ENCODE measurements at regions not wholly inside any gene's neighbourhood (a gene's known extent, or its start where the extent isn't known, plus 50 kb on each side); places are given as distances from the start of the nearest gene placed in this dataset.
"Not testable (repeated sequence)": the region's sequence is repeated elsewhere in the genome, so short reads cannot be mapped to it uniquely, and the experiment has no call there.

DNA sequence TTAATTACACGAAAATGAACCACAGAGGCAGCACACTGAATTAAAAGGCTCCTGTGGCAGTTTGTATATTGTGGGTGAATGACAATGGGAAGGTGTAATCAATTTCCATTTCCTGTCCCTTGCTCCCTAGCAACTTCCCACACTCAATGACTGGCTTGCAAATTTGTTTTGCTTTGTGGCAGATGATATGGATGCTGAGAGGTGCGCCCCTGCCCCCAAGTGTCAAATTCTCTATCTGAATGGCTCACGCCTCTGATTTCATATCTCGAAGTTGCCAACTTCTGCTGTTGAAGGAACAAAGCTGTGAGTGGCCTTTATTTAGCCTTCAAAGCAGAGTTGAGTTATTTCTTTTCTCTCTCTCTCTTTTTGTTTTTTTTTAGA is 86.0 kb downstream of the FOXD2 start:
- no peak for DNase-seq

DNA sequence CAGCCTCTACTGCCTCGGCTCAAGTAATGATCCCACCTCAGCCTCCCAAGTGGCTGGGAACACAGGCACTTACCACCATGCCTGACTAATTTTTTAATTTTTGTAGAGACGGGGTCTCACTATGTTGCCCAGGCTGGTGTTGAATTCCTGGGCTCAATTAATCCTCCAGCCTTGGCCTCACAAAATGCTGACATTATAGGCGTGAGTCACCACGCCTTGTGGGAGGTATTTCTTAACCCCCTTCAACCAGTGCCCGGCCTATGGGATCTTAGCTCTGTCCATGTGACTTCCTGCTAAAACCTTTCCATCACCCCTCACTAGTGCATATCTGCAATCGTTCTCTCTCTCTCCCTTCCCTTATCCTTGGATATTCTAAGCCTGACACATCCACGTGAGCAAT is 86.4 kb downstream of the FOXD2 start:
- DNase-seq: no peak

DNA sequence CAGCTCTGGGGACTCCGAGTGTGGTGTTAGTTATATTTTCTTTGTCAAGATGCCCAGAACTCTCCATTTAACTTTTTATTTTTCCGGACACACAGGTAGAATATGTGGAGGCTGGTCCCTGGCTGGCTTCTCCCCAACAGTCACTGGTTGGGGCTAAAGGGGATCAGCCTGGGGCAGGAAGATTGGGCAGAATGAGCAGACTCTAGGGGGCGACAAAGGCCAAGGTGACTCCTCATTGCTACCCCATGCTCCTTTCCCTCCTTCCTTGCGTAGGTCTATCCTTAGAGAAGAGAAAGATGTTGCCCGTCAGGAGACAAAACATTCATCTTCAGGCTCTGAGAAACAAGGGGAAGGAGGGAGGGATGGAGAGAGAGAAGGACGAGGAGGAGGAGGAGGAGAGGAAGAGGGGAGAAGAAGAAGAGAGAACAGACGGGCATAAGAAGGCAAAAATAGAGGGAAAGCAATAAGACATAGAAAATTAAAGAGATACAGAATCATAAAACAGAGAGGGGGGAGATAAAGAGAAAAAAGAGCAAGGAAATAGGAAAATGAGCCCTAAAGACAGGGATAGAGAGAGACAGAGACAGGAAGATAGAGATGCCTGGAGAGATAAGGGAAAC is 89.9 kb downstream of the FOXD2 start:
- DNase-seq: no peak

DNA sequence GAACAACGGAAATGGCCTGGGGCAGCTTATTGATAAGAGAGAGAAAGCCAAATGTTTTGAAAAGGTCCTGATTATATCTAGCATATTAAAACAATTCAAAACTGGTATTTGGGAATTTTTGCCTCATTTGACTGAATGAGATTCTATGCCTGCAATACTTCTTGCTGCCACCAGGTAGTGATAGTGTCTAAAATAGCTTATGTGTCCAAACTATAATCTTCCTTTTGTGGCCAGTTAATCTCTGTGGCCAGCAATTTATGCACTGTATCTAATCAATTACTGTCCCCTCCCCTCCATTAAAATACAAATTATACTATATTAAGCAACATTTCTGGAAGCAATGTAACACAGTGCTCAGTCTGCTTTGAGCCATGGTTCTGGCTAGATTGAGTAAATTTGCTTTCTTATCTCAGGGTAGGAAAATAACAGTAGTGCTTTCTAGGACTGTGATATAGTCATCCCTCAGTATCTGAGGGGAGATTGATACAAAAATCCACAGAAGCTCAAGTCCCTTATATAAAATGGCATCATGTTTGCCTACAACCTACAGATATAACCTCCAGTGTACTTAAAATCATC is 91.8 kb downstream of the FOXD2 start:
- no peak for DNase-seq

DNA sequence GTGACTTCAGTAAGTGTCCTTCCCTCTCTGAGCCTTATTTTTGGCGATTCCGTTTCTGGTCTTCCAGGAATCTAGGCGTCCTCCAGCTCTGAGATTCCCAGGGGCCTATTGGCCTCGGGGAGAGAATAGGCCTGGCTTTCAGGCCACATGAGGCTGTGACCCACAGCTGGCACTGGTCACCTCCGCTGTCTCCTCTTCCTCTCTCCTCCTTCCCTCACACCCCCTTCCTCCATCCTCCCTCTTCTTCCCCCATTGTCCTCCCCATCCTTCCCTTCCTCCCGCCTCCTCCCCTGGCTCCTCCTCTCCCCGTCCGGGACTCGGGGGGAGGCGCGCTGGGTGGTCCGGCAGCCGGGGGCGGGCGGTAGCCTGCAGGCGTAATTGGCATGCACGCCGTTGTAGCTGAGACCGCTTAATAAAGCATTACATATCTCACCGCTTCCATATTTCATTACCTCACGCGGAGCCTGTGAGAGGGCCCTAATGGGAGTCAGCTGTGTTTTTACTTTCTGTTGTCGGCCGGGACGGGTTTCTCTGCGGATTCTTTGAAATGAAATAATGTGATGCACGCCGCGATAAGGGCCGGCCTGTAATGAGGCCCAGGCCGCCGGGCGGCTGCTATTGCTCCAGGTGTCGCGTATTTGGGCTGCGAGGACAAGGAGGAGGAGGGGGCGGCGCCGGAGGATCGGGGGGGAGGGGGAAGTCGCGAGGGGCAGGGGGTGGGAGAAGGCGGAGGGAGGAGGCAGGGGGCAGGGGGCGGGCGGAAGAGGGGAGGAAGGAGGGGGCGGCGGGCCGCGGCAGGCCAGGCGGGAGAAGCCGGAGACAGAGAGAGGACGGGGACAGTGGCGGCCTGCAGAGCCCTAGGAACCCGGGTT is 95.3 kb downstream of the FOXD2 start:
- DNase-seq: no peak

DNA sequence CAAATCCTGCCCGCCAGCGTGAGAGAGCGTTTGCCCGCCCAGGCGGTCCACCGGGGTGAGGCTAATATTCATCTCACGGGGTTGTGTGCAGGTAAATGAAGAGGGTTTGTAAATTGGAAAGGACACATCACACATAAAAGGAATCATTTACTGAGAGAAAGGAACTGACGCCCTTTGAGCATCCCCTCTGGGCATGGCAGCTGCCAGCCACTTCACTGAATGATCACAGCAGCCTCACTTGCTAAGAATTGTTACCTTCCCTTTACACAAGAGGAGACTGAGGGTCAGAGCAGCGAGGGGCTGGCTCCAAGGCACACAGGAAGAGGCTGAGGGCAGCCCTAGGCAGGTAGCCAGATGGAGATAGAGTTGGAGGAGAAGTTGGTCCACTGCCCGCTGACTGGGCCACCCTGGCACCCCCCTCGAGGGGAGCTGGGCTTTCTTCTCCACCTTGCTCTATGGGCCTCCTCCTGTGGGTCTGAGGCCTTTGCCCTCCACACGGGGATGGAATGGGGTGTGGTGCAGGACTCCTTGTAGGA is 96.0 kb downstream of the FOXD2 start:
- DNase-seq: no peak

DNA sequence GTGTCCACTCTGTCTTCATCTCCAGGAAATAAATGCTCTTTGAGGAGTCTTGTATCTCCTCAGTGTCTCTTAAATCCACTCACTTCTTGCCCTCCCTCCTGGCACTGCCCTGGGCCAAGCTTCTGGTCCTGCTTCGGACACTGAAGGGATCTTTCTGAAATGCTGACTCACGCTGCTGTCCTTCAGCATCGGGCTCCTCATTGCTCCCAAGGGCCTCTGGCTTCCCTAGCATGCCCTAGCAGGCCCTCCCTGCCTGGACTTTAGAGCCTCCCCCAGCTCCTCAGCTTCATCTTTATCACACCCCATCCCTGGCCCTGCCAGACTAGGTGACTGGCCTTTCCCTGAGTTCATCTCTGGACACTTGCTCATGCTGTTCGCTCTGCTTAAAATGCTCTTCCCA is 96.6 kb downstream of the FOXD2 start:
- DNase-seq: no peak

DNA sequence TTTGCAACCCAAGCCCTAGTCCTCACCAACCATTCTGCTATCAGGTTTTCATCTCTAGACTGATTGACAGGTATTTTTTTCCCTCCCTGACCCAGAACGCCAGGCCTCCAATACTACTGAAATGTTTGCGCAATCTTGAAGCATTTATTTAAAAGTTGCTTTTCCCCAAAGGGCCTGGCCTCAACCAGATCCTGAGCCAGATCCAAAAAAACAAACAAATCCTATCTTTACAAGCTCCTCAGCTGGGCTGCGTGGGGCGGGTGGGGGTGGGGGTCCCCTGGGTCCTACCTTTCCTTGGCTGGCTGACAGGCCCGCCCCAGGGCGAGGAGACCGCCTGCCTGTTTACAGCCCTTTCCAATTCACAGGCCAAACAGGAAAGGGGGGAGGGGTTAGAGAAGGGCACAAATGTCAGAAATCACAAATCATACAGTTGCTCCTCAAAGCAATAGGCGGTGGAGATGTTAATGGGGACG is 98.8 kb downstream of the FOXD2 start:
- no peak for DNase-seq

DNA sequence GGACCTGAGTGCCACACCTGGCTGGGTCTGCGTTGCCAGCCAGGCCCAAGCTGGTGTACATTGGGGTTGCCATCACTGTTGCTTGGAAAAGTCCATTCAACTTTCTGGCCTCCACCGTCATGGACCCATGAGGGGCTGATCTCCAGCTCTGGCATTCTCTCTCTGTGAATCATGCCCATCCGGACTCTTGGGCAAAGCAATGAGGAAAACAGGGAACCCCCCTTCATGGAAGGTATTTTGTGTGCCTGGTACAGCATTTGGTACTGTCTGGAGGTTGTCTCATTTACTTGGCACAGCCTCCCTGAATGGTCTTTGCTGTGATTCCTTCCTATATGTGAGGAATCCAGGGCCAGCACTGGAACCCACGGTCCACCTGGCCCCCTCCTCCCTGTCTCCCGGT is 99.4 kb downstream of the FOXD2 start:
- DNase-seq: no peak

DNA sequence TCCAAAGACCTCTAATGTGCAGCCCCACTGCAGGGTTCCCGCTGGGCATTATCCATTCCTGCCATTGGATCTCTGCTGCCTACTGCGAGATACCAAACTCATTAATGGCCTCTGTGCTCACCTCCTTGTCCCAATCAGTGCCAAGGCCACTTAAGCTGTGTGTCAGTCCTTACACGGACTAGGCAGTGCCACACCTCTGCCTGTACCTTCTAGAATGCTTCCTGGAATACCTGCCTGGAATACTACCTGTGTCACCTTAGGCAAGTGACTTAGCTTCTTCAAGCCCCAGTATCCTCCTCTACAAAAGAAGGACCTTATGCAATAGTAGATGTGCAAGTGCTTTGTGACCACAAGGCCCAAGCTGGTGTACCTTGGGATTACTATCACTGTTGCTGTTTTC is 100.1 kb downstream of the FOXD2 start:
- DNase-seq: no peak

DNA sequence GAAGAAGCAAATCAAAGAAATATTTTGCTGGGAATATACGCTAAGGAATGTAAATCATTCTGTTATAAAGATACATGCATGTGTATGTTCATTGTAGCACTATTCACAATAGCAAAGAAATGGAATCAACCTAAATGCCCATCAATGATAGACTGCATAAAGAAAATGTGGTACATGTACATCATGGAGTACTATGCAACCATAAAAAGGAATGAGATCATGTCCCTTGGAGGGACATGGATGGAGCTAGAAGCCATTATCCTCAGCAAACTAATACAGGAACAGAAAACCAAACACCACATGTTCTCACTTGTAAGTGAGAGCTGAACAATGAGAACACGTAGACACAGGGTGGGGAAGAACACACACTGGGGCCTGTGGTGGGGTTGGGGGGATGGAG is 100.7 kb downstream of the FOXD2 start:
- not testable (repeated sequence) for DNase-seq

DNA sequence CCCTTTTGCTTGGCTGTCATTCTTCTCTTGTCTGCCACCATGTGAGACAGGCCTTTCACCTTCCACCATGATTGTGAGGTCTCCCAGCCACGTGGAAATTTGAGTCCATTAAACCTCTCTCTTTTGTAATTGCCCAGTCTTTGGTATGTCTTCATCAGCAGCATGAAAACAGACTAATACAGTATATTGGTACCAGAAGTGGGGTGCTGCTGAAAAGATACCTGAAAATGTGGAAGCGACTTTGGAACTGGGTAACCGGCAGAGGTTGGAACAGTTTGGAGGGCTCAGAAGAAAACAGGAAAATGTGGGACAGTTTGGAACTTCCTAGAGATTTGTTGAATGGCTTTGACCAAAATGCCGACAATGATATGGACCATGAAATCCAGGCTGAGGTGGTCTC is 103.9 kb downstream of the FOXD2 start:
- not testable (repeated sequence) for DNase-seq

DNA sequence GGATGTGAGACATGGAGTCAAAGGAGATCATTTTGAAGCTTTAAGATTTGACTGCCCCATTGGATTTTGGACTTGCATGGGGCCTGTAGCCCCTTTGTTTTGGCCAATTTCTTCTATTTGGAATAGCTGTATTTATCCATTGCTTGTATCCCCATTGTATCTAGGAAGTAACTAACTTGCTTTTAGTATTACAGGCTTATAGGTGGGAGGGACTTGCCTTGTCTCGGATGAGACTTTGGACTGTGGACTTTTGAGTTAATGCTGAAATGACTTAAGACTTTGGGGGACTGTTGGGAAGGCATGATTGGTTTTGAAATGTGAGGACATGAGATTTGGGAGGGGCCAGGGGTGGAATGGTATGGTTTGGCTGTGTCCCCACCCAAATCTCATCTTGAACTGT is 105.2 kb downstream of the FOXD2 start:
- DNase-seq: not testable (repeated sequence)

DNA sequence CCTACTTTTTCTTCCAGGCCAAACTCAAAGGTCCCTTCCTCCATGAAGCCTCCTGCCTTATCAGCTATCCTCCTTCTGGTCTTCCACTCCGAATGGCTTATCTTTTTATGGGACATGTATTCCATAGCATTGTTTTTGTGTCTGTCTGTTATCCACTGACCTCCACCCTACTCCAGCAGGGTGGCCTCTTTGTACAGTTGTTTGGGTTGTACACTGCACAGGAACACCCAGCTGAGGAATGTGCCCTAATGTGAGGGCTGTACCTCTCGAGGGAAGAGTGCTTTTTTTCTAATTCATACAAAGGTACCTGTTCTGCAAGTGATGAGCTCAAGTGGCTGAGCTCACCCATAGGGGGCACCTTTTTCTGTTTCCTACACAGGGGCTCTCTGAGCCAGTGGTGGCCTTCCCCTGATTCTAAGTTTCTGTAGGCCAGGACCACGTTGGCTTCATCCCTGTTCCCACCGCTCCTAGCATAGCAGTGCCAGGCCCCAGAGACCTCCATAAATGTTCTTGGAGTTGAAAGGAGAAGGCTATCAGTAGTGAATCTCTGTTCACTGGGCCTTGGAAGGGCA is 108.2 kb downstream of the FOXD2 start:
- DNase-seq: no peak

DNA sequence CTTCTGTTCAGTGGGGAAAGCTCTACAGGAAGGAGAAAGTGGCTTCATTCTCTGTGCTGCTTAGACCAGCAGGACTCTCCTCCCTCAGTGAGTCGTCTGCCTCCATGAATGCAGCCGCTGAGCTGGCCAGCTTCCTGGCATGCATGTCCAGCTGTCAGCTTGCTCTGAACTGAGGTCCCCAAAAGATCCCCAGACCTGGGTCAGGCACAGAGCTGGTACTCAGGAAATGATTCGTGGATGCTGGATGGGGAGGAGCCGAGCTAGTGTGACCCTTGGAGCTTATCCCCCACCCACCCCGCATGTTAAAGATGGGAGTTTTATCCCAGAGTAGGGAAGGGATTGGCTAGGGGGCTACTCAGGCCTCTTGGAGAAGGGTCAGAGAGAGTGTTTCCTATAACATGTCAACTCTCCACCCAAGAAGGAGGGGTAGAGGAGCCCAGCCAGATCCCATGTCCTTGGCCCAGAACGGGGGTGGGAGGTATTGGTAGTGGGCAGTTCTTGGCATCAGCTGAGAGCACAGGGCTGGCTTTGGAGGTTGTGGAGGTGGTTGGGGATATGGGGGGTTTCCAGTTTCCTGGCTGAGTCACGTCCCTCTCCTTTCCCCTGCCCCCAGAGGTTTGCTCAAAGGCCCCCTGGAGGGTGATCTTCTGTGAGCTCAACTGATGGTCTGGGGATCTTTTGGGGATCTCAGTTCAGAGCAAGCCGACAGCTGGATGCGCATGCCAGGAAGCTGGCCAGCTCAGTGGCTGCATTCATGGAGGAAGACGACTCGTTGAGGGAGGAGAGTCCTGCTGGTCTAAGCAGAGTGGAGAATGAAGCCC is 110.1 kb downstream of the FOXD2 start:
- DNase-seq: no peak

DNA sequence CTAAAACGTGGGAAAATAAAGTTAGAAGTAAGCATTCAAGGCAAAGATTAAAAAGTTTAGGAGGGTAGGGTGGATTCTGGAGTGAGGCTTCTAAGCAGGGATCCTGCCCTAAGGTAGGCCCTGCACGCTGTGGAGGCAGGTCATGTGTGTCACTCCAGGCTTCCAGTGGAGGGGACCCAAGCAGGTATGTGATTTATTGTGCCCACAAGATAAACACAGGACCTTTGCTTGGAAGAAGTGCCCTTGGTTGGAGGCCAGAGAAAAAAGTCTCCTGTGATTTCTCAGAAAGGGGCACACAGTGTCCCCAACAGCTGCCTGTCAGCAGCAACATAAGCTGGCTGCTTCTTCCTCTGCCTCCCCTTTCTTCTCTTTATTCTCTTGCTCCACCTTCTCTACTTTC is 110.8 kb downstream of the FOXD2 start:
- no peak for DNase-seq

DNA sequence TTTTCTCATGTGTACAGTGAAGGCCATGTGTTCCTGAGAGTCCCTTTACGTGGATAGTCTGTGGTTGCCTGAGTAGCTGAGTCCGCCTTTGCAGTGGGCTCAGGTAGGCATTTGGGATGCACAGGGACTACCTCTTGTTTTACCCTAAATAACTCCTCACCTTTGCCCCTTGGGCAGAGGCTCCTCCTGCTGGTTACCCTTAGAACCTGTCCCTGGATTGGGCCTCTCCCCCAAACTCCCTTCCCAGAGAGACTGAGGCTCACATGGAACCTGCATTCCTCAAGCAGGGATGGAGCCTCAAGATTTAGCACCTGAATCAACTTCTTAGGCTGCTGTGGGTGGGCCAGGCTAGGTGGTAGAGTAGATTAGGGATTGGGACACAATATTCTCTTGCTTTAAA is 111.7 kb downstream of the FOXD2 start:
- DNase-seq: no peak

DNA sequence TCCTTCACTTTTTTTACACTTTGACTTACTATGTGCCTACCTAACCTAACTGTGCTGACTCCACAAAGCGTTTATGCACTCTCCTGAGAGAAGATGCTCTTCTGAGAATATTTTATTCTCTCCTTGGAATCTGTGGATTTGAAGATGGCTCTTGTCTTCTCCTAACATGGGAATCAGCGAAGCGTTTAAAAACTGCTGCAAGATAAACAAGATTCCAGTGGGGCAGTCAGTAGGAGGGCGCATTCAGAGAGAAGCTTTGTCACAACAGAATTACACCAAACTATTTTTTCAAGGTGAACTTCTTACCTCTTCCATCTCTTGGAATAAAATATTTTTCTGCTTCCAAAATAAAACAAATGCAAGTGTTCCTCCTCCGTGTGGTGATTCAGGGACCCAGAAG is 113.1 kb downstream of the FOXD2 start:
- DNase-seq: no peak

DNA sequence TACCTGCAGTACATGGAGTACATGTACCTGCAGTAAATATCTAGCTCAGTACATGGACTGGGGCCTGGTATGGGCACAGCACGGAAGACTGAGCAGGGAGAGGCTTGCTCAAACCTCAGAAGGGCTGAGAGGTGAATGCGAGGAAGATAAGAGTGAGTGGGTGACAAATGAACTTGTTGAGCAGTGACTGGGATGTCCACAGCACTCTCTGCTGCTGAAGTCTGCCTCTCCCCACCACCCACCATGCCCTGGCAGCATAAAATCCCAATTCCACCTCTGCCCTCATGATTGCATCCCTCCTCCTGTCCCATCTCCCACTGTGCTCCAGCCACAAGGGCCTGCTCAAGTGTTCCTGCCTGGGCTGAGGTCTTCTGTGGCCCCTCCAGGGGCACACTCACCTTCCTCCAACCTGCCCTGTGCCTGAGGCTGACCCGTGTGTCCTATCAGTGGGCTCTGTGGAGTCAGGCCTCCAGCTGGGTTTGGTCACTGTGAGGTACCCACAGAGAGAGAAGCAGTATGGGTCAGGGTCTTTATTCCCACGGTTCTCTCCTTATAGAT is 114.2 kb downstream of the FOXD2 start:
- no peak for DNase-seq

DNA sequence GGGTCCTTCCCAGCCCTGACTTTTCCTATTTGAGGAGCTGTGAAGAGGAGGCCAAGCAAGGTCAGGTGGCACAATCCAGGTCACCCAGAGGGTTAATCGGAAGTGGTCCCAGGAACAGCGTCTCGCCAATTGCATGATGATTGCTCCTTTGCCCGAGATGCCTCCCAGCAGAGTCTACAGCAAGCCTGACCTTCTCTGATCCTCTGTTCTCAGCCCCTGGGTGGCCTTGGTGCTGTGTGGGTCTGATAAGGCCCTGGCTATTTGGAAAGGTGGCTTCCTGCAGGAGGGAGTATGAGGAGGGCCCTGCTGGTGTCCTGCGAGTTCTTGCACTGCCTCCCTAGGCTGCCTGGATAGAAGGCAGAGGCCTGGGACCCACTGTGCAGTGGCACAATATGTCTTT is 116.2 kb downstream of the FOXD2 start:
- no peak for DNase-seq

DNA sequence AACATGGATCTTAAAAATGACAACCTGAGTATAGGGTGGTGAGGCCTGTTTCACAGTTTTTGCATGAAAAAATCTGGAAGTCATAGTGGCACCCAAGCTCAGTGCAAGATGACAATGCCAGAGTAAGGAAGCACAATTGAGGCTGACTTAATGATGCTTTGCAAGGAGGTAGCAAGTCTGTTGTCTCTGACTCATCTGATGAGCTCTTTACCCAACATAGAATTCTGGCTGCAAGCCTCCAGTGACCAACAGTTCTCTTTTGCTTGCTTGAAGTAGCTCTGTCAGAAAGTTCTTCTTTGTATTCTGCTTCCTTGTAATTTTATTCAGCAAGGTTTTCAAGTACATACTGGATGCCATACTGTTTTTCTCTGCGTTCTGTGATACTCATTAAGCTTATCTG is 117.1 kb downstream of the FOXD2 start:
- no peak for DNase-seq

DNA sequence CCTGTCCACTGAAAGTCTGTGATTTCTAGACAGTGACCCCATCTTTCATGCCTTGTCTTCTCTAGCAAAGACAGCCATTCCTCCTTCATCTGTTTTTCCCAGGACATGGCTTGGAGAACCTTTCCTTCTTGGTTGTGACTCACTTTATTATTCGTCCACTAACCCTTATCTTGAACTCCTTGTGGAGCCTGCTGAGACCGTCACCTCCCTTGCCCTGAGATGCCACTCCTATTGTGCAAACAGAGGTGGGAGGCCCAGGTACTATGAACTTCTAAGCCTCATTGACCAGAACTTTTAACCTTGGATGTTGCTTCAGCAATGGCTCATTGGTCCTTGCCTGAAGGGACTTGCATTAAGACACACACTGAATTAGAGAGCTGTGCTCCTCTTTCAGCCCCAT is 117.5 kb downstream of the FOXD2 start:
- no peak for DNase-seq

Data from CD4-positive, alpha-beta T cell treated with Interleukin-17A for 1 hour (primary cell).